ENCODE measurements at regions not wholly inside any gene's neighbourhood (a gene's known extent, or its start where the extent isn't known, plus 50 kb on each side); places are given as distances from the start of the nearest gene placed in this dataset.

GRCh38 chr2:57418859-57419346 lies 627.7 kb upstream of the VRK2 start:
- DNase-seq (ENCODE audit: low read depth, low spot score) = peak; percentile 62

GRCh38 chr2:57429831-57430230 lies 616.8 kb upstream of the VRK2 start:
- no peak for DNase-seq (ENCODE audit: low read depth, low spot score)

- no peak for DNase-seq (ENCODE audit: low read depth, low spot score)
These were observed 614.1 kb upstream of the VRK2 start for GRCh38 chr2:57432528-57432927.

- no peak for DNase-seq (ENCODE audit: low read depth, low spot score)
These were observed 612.2 kb upstream of the VRK2 start for GRCh38 chr2:57434441-57434840.

GRCh38 chr2:57434972-57435371 lies 611.6 kb upstream of the VRK2 start:
- DNase-seq (ENCODE audit: low read depth, low spot score) = no peak

GRCh38 chr2:57437077-57437476 lies 609.5 kb upstream of the VRK2 start:
- no peak for DNase-seq (ENCODE audit: low read depth, low spot score)

- no peak for DNase-seq (ENCODE audit: low read depth, low spot score)
These were observed 606.2 kb upstream of the VRK2 start for GRCh38 chr2:57440437-57440836.

GRCh38 chr2:57443086-57443485 lies 603.5 kb upstream of the VRK2 start:
- DNase-seq (ENCODE audit: low read depth, low spot score) = no peak

- no peak for DNase-seq (ENCODE audit: low read depth, low spot score)
These were observed 602.6 kb upstream of the VRK2 start for GRCh38 chr2:57443973-57444521.

GRCh38 chr2:57444752-57445430 lies 601.7 kb upstream of the VRK2 start:
- DNase-seq (ENCODE audit: low read depth, low spot score) = no peak

GRCh38 chr2:57448816-57449215 lies 597.8 kb upstream of the VRK2 start:
- DNase-seq (ENCODE audit: low read depth, low spot score) = no peak

- DNase-seq (ENCODE audit: low read depth, low spot score) = no peak
These were observed 596.4 kb upstream of the VRK2 start for GRCh38 chr2:57450170-57450569.

- no peak for DNase-seq (ENCODE audit: low read depth, low spot score)
These were observed 594.0 kb upstream of the VRK2 start for GRCh38 chr2:57452634-57453033.

GRCh38 chr2:57453945-57454344 lies 592.7 kb upstream of the VRK2 start:
- no peak for DNase-seq (ENCODE audit: low read depth, low spot score)

- no peak for DNase-seq (ENCODE audit: low read depth, low spot score)
These were observed 586.0 kb upstream of the VRK2 start for GRCh38 chr2:57460396-57461276.

GRCh38 chr2:57461624-57462023 lies 585.0 kb upstream of the VRK2 start:
- no peak for DNase-seq (ENCODE audit: low read depth, low spot score)

- DNase-seq (ENCODE audit: low read depth, low spot score) = no peak
These were observed 581.5 kb upstream of the VRK2 start for GRCh38 chr2:57465067-57465466.

- DNase-seq (ENCODE audit: low read depth, low spot score) = no peak
These were observed 580.6 kb upstream of the VRK2 start for GRCh38 chr2:57465967-57466366.

GRCh38 chr2:57475391-57475790 lies 571.2 kb upstream of the VRK2 start:
- DNase-seq (ENCODE audit: low read depth, low spot score) = no peak

GRCh38 chr2:57479981-57480380 lies 566.6 kb upstream of the VRK2 start:
- DNase-seq (ENCODE audit: low read depth, low spot score) = no peak

- DNase-seq (ENCODE audit: low read depth, low spot score) = no peak
These were observed 558.5 kb upstream of the VRK2 start for GRCh38 chr2:57488061-57488460.

GRCh38 chr2:57490741-57491140 lies 555.9 kb upstream of the VRK2 start:
- DNase-seq (ENCODE audit: low read depth, low spot score) = no peak

- DNase-seq (ENCODE audit: low read depth, low spot score) = no peak
These were observed 555.4 kb upstream of the VRK2 start for GRCh38 chr2:57491213-57491612.
